HG02763 (cell line): ENCODE measurements at regions not wholly inside any gene's neighbourhood (a gene's known extent, or its start where the extent isn't known, plus 50 kb on each side); places are given as distances from the start of the nearest gene placed in this dataset.

Source experiments
- ATAC-seq: cut with Tn5 transposase; IDR thresholded peaks from one replicate; pipeline ENCODE4 v1.9.1; 2021; ENCODE audit warnings: mild to moderate bottlenecking, moderate library complexity; ENCODE audit not compliant: unreplicated experiment

DNA sequence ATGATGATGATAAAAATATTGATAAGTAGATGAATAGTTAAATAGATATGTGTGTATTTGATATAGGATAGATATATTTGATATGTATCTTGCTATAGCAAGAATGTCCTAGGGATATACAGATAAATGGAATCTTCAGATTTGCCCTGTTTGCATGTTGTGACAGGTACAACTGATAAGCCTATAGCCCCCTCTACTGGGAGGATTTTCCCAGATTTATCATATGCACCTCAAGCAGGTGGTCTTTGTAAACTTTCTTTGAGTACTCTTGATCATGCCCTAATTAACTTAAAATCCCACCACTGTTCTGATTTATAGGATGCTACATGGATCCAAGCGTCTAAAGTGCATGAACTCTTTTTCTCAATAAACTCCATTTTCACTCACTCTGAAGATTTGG is 1050.7 kb downstream of the SORCS3 start:
- ATAC-seq = no peak

GRCh38 chr10:105682911-105683310 is 1041.8 kb downstream of the SORCS3 start:
- ATAC-seq = no peak

DNA sequence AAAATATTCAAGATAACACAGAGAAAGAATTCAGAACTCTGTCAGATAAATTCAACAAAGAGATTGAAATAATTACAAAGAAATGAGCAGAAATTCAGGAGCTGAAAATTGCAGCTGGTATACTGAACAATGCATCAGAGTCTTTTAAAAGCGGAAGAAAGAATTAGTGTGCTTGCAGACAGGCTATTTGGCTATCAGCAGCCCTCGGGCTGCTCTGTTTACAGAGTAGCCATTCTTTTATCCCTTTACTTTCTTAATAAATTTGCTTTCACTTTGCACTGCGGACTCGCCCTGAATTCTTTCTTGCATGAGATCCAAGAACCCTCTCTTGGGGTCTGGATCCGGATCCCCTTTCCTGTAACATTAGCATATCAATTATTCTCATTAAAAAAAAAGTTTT is 1040.0 kb downstream of the SORCS3 start:
- no peak for ATAC-seq

DNA sequence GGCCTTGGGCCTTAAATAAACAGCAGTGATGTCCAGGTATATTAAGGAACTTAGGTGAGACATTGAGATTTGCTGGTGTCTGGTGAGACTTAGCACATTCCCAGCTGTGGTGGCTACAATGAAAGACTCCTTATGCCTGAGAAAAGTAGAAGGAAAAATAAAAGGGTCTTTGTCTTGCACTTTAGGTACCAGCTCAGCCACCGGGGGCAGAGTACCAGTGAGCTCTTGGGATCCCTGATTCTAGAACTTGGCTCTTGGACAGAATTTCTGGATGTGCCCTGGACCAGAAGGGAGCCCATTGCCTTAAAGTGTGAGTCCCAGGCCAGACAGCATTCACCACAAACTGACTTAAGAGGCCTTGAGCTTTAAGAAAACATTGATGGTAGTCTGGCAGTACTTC is 1038.7 kb downstream of the SORCS3 start:
- no peak for ATAC-seq

GRCh38 chr10:105675333-105675732 is 1034.2 kb downstream of the SORCS3 start:
- no peak for ATAC-seq

GRCh38 chr10:105674448-105674847 is 1033.4 kb downstream of the SORCS3 start:
- no peak for ATAC-seq

DNA sequence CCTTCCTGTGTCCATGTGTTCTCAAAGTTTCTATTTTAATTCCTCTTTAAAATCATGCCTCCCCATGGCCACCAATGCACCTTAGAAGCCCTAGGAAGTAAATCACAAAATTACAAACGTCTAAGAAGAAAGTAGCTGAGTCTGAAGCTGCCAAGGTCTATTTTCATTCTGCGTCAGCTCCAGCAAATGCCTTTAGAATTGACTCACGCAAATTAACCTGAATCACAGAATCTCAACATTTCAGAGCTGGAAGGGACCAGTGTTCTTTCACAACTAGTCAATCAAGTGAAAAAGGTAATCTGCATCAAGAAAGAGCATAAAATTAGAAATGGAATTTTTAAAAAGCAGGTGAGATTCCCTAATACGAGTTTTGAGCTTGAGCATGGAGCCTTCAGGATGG is 1017.6 kb downstream of the SORCS3 start:
- ATAC-seq = no peak

DNA sequence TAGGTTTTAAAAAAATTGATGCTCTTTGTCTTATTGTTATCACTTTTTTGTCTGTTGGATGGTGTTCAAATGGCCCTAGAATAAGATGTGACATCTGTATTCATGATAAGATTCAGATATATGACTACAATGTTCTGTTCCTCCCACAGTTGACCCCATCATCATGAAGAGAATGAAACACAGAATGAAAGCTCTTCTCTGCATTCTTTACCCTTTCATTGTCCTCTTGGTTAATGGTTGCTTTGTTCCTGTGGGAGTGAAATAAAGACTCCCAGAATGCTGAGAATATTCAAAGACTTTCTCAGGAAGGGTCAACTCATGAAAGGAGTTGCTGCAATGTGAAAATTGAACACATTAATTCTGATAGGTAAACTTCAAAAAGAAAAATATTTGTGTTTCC is 1015.8 kb downstream of the SORCS3 start:
- no peak for ATAC-seq

DNA sequence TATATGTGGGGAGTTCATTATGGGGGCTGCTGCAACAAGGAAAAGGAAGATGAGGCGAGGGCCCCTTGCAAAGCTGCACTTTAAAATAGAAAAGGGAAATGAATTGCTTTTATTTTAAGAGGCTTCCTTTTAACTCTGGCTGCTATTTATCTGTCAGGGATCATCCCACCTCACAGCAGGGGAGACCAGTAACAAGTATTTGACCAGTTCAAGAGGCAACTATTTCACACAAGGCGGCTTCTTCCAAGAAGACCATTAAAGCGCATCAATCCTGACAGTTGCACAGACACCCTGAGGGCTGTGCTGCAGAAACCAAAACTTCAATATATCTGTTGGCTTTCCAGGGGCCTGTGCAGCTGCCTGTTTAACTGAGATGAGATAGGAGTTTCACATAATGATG is 1009.2 kb downstream of the SORCS3 start:
- no peak for ATAC-seq

- no peak for ATAC-seq
These were observed 1006.3 kb downstream of the SORCS3 start for GRCh38 chr10:105647354-105647753.

- ATAC-seq = no peak
These were observed 1003.9 kb downstream of the SORCS3 start for GRCh38 chr10:105644978-105645377.

DNA sequence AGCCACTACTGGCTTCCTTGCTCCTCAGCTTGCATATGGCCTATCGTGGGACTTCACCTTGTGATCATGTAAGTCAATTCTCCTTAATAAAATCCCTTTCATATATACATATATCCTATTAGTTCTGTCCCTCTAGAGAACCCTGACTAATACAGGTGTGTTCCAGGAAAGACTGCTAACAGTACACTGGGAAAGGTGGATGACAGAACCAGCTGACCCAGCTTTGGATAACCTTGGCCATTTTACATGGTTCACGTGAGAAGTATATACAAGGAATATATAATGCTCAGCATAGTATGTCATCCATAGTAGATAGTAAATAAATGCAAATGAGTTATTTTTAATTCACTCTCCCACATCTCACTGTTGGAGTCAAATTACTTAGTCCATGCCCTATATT is 1003.5 kb downstream of the SORCS3 start:
- ATAC-seq = no peak

- ATAC-seq = no peak
These were observed 1003.0 kb downstream of the SORCS3 start for GRCh38 chr10:105644091-105644490.

GRCh38 chr10:105643660-105644059 is 1002.6 kb downstream of the SORCS3 start:
- ATAC-seq = no peak

- no peak for ATAC-seq
These were observed 993.2 kb downstream of the SORCS3 start for GRCh38 chr10:105634281-105634680.

DNA sequence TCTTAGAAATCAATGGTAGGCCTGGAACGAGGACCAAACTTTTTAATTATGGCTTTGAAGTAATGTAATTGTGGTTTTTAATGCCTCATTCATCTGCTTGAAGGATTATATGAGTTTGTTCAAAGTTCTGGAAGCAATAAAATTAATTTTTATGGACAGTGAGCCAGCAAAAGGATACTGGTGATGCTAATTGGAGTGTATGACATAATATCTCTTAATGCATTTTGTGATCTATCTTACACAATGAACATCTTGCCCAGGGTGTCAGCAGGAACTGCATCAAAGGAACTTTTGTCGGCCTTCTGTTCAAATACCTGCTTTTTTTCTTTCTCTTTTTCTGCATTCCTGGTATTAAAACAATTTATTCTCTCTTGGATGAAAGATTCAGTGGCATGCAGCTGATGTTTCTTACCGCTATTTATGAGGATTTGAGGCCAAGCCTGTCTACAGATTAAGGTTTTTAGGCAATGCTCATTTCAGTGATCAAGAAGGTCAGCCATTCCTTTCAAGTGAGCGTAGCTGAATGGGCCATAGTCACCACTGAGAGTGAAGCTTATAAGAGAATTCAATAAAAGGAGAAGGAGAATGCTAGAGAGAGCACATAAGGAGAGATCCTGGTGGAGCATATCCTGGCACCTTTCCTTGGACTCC is 974.8 kb downstream of the SORCS3 start:
- no peak for ATAC-seq

DNA sequence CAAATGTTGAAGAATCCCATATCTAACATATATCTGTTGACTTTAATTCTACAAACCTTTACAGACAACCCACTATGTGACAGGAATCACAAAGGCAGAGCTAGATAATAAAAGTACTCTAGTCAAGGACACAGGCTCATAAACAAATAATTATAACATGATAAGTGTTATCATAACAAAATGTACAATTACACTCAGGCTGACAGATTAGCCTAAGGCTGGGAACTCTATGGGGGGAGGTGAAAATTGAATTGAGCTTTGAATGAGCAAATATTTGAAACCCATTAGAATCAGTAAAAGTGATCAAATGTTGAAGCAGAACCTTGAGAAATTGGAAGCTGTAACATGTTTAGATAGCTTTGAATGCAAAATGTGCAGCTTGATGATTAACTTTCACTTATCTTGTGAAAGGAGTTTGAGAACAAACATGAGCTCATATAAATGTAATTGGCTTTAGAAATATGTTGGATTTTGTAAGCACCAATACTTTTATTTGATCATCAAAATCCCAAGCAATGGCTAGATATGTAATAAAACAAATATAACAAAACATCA is 970.2 kb downstream of the SORCS3 start:
- no peak for ATAC-seq

GRCh38 chr10:105609451-105609850 is 968.4 kb downstream of the SORCS3 start:
- no peak for ATAC-seq

DNA sequence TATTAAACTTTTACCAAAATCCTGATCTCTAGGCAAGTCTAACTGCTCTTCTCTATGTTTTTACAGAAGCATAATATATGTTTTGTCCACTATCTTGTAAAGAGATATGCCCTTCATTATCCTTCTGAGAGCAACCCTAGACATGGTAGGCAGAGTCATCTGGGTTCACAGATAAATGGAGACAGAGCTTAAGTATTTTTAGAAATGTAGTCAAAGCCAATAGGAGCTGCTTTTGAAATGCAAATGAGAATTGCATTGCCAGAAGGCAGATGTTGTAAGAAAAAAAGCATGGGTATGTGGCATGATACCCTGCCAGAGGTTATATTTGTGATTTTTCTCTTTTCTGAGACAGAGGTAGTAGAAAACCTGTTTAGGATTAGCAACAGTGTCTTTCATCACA is 964.8 kb downstream of the SORCS3 start:
- no peak for ATAC-seq

DNA sequence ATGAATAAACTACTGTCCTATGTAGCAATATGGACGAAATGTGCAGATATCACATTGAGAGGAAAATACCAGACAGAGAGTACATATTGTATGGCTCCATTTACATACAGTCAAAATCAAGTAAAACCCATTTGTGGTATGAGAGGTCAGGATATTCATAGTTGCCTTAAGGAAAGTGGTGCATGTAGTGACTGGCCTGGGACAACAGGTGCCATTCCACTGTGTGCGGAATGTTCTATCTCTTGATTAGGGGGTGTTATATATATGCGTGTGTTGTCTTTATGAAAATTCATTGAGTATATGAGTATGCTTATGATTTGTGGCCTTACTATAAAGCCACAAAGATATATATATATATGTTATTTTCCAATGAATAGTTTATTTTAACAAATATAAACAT is 964.0 kb downstream of the SORCS3 start:
- no peak for ATAC-seq

GRCh38 chr10:105598207-105598606 is 957.1 kb downstream of the SORCS3 start:
- no peak for ATAC-seq

DNA sequence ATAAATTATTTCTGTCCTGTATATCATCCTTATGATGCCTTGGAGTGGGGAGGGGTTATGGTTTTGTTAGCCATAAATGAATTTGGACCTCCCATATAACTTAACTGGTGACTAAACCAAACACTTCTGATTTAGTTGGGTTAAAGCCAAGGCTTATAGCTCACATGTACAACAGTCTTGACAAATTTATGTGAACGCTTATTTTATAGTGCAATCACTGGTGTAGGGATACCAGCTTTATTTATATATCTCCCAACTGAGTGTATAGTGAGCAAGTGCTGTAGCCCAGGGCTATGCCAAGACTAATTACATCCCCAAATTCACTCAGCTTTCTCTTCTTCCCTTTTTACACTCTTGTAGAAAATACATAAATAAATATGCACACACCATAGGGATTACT is 956.2 kb downstream of the SORCS3 start:
- ATAC-seq = no peak

GRCh38 chr10:105596749-105597148 is 955.7 kb downstream of the SORCS3 start:
- ATAC-seq = no peak
